HG03378 (cell line): ENCODE measurements at regions not wholly inside any gene's neighbourhood (a gene's known extent, or its start where the extent isn't known, plus 50 kb on each side); places are given as distances from the start of the nearest gene placed in this dataset.
"Not testable (repeated sequence)": the region's sequence is repeated elsewhere in the genome, so short reads cannot be mapped to it uniquely, and the experiment has no call there.

Source experiments
- ATAC-seq: cut with Tn5 transposase; IDR thresholded peaks from one replicate; pipeline ENCODE4 v1.9.1; 2021; ENCODE audit warnings: mild to moderate bottlenecking, moderate library complexity; ENCODE audit not compliant: unreplicated experiment

DNA sequence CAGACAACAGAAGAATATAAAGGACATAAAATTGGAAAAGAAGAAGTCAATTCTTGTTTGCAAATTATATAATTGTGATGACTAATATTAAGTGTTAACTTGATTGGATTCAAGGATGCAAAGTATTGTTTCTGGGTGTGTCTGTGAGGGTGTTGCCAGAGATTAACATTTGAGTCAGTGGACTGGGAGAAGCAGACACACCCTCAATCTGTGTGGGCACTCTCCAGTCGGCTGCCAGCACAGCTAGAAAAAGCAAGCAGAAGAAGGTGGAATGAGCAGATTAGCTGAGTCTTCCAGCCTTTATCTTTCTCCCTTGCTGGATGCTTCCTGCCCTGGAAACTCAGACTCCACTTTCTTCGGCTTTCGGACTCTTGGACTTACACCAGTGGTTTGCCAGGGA, 51.7 kb downstream of the UBE2NL start:
- no peak for ATAC-seq

DNA sequence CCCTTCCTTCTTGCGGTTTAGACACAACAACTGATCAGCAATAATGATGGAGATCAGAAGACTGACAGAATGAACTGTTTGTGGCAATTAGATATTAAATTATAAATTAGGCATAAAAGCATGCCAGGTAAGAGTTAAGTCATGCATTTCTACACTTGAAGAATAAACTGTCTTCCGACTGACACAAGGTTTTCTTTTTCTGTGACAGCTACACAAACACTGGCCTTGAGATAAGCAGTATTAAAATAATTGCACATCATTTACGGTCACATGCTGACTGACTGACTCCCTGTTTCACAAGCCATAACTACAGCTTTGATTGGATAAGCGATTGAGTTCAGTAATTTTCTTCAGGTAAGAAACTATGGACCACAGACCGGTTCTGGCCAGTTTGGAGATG, 56.2 kb downstream of the UBE2NL start:
- no peak for ATAC-seq

- ATAC-seq, result no peak
Observed at GRCh38 chrX:143945171-143945570, 61.3 kb downstream of the UBE2NL start.

DNA sequence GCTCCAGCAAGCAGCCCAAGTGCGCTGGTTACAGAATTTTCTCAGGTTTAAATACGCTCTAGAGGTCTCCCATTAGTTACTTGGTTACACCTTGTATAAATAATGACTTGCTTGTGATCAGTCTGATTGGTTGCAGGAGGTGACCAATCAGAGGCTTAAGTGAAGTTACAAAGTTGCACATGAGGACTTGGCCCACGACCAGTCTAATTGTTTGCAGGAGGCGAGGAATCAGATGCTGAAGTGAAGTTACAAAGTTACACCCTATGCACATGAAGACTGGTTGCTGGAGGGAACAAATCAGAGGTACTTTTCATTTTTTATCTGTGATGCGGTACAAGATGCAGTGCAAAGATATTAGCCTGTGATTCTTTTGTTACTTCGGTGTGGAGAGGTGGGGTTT, 80.7 kb downstream of the UBE2NL start:
- ATAC-seq, result no peak

DNA sequence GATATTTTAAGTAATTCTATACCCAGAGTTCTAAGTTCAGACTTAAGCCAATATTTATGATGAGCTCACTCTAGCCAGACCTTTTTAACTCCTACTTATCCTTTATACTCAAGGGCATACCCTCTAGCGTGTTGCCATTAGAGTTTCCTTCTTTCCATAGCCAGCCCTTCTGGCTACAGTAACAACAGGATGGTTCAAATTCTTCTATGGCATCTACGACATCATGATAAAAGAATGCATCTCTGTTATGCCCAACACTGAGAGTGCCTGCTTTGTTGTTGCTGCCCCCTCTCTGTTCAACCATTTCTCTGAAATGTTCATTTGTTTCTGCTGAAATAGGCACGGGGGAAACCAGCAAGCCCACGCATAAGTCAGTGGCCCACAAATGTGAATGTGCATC, 104.5 kb downstream of the UBE2NL start:
- no peak for ATAC-seq

GRCh38 chrX:143994206-143994605, 110.3 kb downstream of the UBE2NL start:
- ATAC-seq, result no peak

- no peak for ATAC-seq
Observed at GRCh38 chrX:143998261-143998660, 114.4 kb downstream of the UBE2NL start.

DNA sequence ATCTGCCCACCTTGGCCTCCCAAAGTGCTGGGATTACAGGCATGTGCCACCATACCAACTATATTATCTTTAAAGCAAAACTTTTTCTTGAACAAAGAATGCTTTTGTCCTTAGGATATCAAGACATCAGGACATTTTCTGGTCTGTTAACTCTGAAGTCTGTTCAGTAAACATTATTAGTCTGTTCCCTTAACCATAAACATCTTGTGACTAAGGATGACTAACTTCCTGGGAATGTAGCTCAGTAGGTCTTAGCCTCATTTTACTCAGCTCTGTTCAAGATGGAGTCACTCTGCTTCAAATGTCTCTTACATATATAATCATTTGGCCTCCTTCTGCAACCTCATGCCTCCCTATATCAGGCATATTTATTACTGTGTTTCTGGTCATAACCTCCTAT, 122.9 kb downstream of the UBE2NL start:
- ATAC-seq, result no peak

DNA sequence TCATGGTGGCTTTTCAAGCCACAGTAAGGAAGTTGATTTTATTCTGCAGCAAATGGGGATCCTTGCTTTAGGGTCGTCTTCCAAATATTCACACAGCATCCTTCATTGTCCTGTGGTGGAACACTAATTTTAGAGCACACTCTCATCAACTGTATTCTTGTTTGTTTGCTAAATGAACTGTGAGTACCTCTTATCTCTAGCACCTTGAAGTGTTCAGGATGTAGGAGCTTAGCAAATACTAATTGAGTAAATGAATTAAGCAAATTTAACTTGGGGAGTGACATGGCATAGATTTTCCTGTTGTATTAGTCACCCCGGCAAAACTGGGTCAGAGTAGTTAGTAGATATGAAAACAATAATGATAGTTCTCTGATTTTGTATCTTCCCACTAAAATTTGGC, 156.9 kb downstream of the UBE2NL start:
- ATAC-seq, result no peak

DNA sequence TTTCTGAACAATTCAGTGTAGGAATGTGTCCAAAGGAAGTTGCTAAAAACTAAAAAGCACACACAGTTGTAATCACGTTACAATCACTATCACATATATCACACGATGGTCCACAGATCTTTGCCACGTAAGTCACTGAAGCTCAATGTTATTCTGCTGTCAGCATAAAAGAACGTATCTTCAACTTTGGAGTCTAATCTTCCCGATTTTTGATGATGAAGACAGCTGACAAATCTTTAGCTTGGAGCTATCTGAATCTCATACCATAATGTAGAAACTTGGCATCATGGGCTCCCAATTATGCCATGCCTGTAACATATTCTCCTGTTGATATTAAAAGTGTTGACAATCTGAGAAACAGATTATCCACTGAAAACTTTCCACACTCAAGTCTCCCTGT, 158.4 kb downstream of the UBE2NL start:
- ATAC-seq, result no peak

- ATAC-seq, result no peak
Observed at GRCh38 chrX:144075432-144075831, 191.6 kb downstream of the UBE2NL start.

GRCh38 chrX:144082237-144082636, 198.4 kb downstream of the UBE2NL start:
- not testable (repeated sequence) for ATAC-seq

DNA sequence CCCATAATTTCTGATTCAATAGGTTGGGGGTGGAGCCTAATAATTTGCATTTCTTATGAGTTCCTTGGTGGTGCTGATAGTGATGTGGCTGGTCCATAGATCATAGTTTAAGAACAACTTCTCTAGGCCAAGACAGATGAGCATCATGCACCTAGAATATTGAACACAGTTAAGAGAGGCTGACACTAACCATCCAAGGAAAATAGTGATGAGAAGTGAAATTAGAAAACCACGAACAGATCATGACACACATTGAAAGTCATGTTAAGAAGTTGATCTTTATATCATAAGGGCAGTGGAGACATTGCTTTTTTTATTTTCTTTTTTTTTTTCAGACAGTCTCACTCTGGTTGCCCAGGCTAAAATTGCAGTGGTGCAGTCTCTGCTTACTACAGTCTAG, 205.8 kb downstream of the UBE2NL start:
- not testable (repeated sequence) for ATAC-seq

DNA sequence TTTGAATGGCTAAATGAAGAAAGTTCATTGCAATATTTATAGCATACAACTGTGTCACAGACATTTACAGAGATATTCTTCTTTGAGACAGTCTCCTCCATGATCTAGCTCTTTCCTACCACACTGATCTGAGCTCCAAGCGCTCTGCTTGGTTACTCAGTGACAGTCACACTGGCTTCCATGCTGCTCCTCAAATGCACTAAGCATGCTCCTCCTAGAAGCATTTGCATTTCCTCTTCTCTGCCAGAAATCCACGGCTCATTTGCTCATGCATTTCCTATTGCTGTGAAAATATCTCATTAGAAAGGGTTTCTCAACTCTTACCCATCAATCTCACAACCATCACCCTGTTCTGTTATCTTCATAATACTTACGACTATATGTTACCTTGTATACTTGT, 208.2 kb downstream of the UBE2NL start:
- ATAC-seq, result not testable (repeated sequence)

- ATAC-seq, result not testable (repeated sequence)
Observed at GRCh38 chrX:144119490-144119889, 235.6 kb downstream of the UBE2NL start.

DNA sequence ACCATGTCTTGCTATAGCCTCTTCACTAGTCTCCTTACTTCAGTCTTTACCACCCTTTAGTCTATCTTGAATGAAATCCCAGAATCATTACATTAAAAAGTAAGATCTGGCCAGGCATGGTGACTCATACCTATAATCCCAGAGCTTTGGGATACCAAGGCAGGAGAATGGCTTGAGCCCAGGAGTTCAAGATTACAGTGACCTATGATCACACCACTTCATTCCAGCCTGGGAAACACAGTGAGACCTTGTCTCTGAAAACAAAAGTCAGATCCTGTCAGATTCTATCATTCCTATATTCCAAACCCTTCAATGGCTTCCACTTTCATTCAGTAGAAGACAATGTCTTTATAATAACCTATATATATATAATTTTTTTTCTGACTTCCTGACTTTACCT, 237.7 kb downstream of the UBE2NL start:
- not testable (repeated sequence) for ATAC-seq

GRCh38 chrX:144127570-144128169, 243.8 kb downstream of the UBE2NL start:
- ATAC-seq, result not testable (repeated sequence)

- not testable (repeated sequence) for ATAC-seq
Observed at GRCh38 chrX:144129511-144129910, 245.6 kb downstream of the UBE2NL start.

GRCh38 chrX:144130507-144130906, 246.6 kb downstream of the UBE2NL start:
- not testable (repeated sequence) for ATAC-seq

- not testable (repeated sequence) for ATAC-seq
Observed at GRCh38 chrX:144131080-144131479, 247.2 kb downstream of the UBE2NL start.

DNA sequence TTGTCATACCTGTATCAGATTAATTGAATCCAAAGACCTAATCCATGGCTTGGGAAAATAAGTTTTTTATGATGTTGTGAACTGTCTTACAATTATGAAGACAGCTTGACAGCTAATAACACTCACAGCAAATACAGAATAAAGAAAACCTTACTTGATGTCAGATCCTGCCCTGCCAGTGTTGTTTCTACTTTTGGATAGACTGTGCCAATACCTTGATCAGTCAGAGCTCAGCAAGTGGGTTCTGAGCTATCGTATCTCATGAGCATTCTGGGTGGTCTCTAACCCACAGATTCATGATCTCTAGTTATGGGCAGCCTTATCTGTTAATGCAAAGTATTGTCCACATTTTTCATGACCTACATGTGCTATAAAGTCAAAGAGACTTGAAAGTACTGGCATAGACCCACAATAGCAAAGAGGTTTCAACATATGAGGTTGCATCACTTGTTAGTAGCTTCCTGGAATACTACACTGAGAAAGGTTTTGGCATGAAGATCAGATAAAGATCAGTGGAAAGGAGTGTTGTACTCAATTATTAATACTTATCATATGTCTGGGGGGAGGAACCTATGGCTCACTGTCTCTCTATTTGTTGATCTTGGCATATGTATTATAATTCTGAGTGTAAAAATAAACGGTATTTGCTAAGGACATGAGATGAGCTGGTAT, 250.7 kb downstream of the UBE2NL start:
- not testable (repeated sequence) for ATAC-seq

GRCh38 chrX:144154474-144154873, 270.6 kb downstream of the UBE2NL start:
- ATAC-seq, result not testable (repeated sequence)

DNA sequence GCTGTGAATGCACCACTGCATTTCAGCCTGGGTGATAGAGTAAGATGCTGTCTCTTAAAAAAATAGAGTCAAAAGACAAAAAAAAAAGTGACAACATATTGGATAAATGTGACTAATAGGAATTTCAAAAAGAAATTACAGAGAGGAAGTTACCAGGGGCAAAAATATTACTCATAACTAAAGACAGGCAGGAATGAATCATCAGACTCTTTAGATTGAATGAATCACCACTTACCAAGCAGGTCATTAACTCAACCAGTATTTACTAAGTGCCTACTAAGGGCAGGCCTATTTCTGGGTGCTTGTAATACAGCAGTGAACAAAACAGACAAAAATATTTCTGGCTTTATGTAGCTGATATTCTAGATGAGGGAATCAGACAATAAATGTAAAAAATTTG, 301.3 kb downstream of the UBE2NL start:
- peak; percentile 76 for ATAC-seq
